ENCODE measurements at regions not wholly inside any gene's neighbourhood (a gene's known extent, or its start where the extent isn't known, plus 50 kb on each side); places are given as distances from the start of the nearest gene placed in this dataset.

DNA sequence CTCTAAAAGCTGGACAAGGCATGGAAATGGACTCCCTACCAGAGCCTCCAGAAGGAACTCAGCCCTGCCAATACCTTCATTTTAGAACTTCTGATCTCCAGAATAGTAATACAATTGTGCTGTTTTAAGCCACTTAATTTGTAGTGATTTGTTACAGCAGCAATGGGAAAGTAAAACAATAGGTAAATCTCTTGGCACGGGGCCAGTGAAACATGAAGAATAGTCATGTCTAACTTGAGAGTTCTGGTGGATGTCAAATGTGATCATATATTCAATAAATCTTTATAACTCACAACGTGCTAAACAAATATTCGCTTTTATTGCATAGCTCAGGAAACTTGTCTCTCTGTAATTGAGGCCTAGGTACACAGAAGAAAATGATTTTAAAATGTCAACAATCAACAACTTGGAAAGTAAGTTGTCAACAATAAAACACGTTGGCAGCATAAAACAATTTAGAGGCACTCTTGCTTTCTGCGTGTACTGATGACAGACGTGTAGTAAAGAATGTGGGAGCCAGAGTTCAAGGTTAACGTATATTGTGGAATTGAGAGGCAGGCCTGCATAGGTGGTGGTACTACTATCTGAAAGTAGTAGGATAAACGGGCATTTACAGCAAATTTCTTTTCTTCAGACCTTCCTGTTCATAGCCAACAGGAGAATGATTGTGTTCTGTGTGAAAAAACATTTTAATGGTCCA is 140.5 kb upstream of the OPRM1 start (continued):
- TF ChIP-seq, protein P1, sequence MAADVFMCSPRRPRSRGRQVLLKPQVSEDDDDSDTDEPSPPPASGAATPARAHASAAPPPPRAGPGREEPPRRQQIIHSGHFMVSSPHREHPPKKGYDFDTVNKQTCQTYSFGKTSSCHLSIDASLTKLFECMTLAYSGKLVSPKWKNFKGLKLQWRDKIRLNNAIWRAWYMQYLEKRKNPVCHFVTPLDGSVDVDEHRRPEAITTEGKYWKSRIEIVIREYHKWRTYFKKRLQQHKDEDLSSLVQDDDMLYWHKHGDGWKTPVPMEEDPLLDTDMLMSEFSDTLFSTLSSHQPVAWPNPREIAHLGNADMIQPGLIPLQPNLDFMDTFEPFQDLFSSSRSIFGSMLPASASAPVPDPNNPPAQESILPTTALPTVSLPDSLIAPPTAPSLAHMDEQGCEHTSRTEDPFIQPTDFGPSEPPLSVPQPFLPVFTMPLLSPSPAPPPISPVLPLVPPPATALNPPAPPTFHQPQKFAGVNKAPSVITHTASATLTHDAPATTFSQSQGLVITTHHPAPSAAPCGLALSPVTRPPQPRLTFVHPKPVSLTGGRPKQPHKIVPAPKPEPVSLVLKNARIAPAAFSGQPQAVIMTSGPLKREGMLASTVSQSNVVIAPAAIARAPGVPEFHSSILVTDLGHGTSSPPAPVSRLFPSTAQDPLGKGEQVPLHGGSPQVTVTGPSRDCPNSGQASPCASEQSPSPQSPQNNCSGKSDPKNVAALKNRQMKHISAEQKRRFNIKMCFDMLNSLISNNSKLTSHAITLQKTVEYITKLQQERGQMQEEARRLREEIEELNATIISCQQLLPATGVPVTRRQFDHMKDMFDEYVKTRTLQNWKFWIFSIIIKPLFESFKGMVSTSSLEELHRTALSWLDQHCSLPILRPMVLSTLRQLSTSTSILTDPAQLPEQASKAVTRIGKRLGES (CRISPR knock-in tag; IDR thresholded peaks at IDR 0.05; ENCODE audit: borderline replicate concordance): no peak
- TF ChIP-seq, protein P2, sequence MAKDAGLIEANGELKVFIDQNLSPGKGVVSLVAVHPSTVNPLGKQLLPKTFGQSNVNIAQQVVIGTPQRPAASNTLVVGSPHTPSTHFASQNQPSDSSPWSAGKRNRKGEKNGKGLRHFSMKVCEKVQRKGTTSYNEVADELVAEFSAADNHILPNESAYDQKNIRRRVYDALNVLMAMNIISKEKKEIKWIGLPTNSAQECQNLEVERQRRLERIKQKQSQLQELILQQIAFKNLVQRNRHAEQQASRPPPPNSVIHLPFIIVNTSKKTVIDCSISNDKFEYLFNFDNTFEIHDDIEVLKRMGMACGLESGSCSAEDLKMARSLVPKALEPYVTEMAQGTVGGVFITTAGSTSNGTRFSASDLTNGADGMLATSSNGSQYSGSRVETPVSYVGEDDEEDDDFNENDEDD (CRISPR knock-in tag; IDR thresholded peaks at IDR 0.05; ENCODE audit: borderline replicate concordance): no peak
- no peak for TF ChIP-seq ZNF331 (CRISPR knock-in tag; IDR thresholded peaks at IDR 0.05)
- TF ChIP-seq, protein P3, sequence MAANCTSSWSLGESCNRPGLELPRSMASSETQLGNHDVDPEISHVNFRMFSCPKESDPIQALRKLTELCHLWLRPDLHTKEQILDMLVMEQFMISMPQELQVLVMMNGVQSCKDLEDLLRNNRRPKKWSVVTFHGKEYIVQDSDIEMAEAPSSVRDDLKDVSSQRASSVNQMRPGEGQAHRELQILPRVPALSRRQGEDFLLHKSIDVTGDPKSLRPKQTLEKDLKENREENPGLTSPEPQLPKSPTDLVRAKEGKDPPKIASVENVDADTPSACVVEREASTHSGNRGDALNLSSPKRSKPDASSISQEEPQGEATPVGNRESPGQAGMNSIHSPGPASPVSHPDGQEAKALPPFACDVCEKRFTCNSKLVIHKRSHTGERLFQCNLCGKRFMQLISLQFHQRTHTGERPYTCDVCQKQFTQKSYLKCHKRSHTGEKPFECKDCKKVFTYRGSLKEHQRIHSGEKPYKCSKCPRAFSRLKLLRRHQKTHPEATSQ (CRISPR knock-in tag; IDR thresholded peaks at IDR 0.05; ENCODE audit: borderline replicate concordance): no peak
- TF ChIP-seq HHEX (CRISPR knock-in tag; IDR thresholded peaks at IDR 0.05): no peak

DNA sequence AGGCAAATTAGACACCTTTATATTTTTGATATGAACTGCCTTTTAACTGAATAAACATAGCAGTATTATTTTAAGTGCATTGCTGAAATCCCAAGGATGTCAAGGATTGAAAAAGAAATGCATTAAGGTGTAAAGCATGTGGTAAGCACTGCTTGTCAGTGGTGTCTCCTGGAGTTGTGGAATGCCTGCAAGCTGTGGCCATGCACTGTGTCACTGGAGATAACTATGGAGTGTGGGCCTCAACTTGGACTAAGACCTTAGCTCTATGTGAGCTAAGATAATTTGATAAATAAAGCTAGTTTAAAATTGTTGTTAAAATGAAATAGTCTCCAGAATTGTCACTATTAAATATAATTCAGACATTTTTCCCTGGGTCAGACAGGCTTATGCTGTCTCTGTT is 156.6 kb upstream of the OPRM1 start:
- ChIA-PET POLR2A (no interaction called here), CTCF (ENCODE audit: low intra/inter-chr PET ratio, low total read pairs) (no interaction called here)
- no peaks in the 10 kb centered on the region for H3K36me3 ChIP-seq (replicated peaks in 1 of 2; ENCODE audit: control insufficient read depth in 1 of 2, insufficient read depth in 2 of 2, low read length in 2 of 2)
- H3K9me3 ChIP-seq (ENCODE audit: low read length): peaks cover 40% of the 10 kb centered on the region
- no peak overlapping the region for H3K4me2 ChIP-seq (ENCODE audit: low read depth, low read length)
- no peak overlapping the region for H3K4me3 ChIP-seq (replicated peaks in 1 of 3; ENCODE audit: insufficient read depth in 1 of 3, low read depth in 2 of 3, low read length in 3 of 3)
- H2AFZ ChIP-seq (ENCODE audit: low read length): no peak overlapping the region
- H3K79me2 ChIP-seq (ENCODE audit: insufficient read depth, low read length): no peaks in the 10 kb centered on the region
- in situ Hi-C loops (cut with HindIII; ENCODE audit: extremely low pct_ligation_motif_present, low pct_unique_long_range_greater_than_20kb): no loop called here
- no peak for DNase-seq (ENCODE audit: low spot score)
- ATAC-seq: no peak
- intact Hi-C loops (cut with micrococcal nuclease; ENCODE audit: unreplicated experiment): no loop called here
- H4K20me1 ChIP-seq (ENCODE audit: insufficient read depth, low read length): no peaks in the 10 kb centered on the region
- no peaks in the 10 kb centered on the region for H3K4me1 ChIP-seq (ENCODE audit: insufficient read depth, low read length)
- H3K9ac ChIP-seq (ENCODE audit: insufficient read depth, low read depth, low read length): no peak overlapping the region
- H3K27me3 ChIP-seq (ENCODE audit: control insufficient read depth in 1 of 2, insufficient read depth in 2 of 2, low read length in 2 of 2): no peaks in the 10 kb centered on the region
- BruUV-seq (replicated peaks): no TSS peak
- FAIRE-seq: no peak
- TF ChIP-seq JDP2 (CRISPR knock-in tag; IDR thresholded peaks at IDR 0.05; ENCODE audit: borderline replicate concordance) (no peak), PPARG (CRISPR knock-in tag; conservative IDR thresholded peaks at IDR 0.05) (no peak), ZNF335 (CRISPR knock-in tag; IDR thresholded peaks at IDR 0.05) (no peak), MAFG (CRISPR knock-in tag; IDR thresholded peaks at IDR 0.05) (no peak)
- no peak overlapping the region for H3K27ac ChIP-seq (ENCODE audit: extremely low read length, insufficient read depth, low read length)
